CD4-positive, alpha-beta T cell treated with Interleukin-15 for 1 hour (primary cell): ENCODE measurements at regions not wholly inside any gene's neighbourhood (a gene's known extent, or its start where the extent isn't known, plus 50 kb on each side); places are given as distances from the start of the nearest gene placed in this dataset.

Experiments
- DNase-seq: peaks from one replicate; pipeline ENCODE4 v3.0.0-alpha.2; 2020

DNA sequence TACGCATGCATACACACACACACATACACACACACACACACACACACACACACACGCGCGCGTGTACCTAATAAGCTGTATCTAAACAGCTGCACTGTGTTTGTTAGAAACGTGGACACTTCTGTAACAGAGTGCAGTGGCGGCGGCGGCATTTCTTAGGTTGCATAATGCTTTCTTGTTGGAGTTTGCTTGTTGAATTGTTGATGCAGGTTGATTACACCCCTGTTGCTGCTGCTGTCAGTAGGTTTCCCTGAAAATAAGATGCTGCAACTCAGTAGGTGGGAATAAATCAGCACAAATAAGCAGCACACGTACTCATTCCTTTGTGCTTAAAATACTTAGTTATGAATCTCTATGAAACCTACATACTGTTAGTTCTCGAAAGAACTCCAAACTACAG, 479.2 kb downstream of the LIG4 start:
- no peak for DNase-seq

- no peak for DNase-seq
Observed at GRCh38 chr13:107734891-107735625, 480.3 kb downstream of the LIG4 start.

- DNase-seq, result no peak
Observed at GRCh38 chr13:107733276-107733675, 482.1 kb downstream of the LIG4 start.

GRCh38 chr13:107730813-107731212, 484.5 kb downstream of the LIG4 start:
- no peak for DNase-seq

- no peak for DNase-seq
Observed at GRCh38 chr13:107721125-107721869, 494.0 kb downstream of the LIG4 start.

- no peak for DNase-seq
Observed at GRCh38 chr13:107716741-107717140, 498.6 kb downstream of the LIG4 start.

DNA sequence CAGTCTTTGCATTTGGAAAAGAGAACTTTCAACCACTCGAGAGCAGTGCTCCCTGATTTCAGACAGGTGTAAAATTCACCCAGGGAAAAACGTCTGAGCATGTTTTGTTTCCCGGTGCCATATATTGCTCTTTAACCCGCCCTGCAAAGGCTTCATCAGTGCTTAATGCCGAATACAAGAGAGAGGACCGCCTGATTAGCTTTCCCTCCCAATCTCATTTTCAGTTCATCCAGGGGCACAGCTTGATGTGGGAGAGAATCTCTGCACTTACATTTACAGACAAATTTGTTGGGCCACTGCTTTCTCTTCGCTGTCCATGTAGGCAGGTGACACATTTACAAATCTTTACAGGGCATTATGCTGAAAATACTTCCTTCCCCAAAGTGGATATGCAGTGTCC, 499.1 kb downstream of the LIG4 start:
- no peak for DNase-seq

DNA sequence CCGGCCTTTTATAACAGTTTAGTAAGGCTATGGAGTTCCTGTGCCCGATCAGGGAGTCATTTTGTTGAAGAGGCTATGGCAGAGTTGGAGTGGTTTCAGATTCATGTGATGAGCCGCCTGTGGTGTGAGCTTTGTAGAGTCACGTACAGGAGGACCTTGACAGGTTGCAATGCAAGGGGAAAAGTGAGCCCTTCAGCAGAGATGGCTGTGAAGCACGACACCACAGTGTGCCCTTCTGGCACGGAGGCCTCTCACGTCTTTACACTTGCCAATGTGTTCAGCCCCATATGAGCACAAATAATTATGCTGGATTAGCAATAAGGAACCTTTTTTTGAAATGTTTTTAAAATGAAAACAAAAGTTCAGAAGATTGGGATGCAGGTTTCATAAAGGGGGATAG, 499.8 kb downstream of the LIG4 start:
- DNase-seq, result no peak

- DNase-seq, result no peak
Observed at GRCh38 chr13:107713314-107713713, 502.0 kb downstream of the LIG4 start.

DNA sequence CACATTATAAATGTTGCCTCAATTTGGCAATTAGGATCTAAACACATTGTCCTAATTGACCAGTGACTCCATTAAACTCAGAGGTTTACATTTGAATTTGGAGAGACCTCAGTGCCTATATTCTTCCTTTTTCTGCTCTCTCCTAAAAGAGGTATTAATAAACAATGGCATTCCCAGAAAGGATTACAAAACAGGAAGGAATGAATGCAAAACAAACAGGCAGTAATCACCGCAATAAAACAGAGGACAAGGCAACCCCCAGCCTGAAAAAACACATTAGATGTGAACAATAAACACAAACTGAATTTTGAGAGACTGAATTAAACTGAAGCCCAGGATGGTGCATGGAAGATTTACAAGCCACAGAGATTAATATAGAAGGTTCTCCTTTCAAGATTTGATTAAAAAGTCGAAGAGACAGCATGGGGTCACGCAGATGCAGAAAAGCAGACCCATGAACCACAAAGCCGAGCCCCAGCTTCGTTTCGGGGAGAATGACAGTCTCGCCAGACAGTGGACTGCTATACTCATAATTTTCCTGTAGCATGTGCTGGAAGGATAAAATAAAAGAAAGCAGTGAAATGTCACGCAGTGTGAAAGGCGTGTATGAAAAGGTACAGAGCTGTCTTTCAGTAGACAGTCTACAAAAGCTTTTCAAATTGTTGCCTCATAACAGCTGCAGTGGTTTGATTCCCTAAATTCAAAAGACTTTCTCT, 503.0 kb downstream of the LIG4 start:
- DNase-seq, result no peak

GRCh38 chr13:107690181-107690580, 525.2 kb downstream of the LIG4 start:
- DNase-seq, result no peak

DNA sequence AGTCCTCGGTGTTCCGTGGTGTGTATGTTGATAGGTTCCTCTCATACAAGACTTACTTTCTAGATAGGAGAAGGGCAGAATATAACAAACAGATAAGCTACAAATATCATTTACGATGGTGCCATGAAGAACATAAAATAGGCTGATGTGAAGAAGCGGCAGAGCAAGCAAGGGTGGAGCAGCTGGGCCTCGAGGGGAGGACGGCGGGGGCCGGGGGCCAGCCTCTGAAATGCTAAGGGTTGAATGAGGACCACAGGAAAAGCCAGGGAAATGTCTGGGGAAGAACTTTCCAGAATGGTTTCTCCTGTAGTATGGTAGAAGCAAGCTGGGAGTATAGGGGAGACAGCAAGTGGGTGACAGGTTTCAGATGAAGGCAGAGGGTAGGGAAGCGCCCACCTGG, 529.5 kb downstream of the LIG4 start:
- no peak for DNase-seq

GRCh38 chr13:107681600-107681999, 533.7 kb downstream of the LIG4 start:
- no peak for DNase-seq

DNA sequence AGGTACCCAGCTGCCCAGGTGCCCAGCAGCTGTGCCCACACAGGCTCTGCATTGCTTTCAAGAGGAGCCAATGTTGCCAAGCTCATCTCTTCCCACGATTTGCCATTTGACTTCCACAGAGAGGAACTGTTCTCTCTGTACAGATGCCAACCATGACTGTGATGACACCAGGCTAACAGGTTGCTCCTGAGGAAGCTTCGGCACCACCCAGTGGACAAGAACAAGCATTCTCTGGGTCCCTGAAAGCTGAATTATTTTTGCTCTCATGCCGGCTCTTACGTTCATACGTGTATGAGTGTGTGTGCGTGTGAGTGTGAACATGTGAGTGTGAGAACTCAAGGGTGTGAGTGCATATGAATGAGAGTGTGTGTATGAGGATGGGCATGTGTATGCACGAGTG, 535.2 kb downstream of the LIG4 start:
- DNase-seq, result no peak

- DNase-seq, result no peak
Observed at GRCh38 chr13:107678075-107678689, 537.2 kb downstream of the LIG4 start.

DNA sequence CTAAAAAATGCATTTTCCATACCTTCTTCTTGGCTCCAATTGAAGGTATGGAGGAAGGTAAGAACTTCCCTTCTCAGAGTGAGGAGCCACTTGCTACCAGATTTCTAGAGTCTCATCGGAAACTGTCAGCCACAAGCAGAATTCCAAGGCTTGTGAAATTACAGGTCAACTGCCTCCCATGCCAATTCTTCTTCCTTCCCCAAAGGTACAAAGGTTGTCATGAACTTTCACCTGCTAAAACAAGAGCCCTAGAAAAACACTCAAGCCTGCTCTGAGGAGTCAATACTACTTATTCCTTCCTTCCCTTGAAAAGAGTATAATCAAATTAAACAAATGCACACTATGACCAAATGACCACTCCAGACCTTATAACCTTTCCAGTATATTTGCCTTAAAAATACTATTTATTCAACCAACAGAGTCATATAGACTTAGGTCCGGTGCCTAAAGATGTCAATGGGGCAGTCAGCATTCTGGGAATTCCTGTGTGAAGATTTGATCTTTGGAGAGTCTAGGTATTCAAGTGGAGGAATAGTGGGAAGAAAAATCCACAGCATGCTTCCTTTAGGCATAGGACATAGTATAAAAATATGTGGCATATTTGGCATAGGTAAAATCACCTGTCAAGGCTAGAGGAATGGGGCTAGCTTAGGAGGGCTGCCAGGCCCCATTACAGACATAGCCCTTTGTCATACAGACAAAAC, 539.3 kb downstream of the LIG4 start:
- no peak for DNase-seq

- no peak for DNase-seq
Observed at GRCh38 chr13:107669391-107669993, 545.8 kb downstream of the LIG4 start.

DNA sequence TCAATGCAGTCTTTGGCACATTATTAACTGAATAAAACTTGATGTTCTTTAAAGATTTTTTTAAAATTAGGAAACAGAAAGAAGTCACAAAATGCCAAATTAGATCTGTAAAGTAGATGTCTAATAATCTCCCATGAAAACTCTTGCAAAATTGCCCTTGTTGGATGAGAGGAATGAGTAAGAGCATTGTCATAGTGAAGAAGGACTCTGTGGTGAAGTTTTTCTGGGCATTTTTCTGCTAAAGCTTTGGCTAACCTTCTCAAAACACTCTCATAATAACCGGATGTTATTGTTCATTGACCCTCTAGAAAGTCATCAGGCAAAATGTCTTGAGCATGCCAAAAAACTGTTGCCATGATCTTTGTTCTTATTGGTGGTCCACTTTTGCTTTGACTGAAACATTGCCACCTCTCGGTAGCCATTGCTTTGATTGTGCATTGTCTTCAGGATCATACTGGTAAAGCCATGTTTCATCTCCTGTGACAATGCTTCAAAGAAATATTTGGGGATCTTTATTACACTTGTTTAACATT, 549.3 kb downstream of the LIG4 start:
- no peak for DNase-seq

- no peak for DNase-seq
Observed at GRCh38 chr13:107650081-107650701, 565.1 kb downstream of the LIG4 start.

GRCh38 chr13:107649079-107649478, 566.3 kb downstream of the LIG4 start:
- DNase-seq, result no peak

- no peak for DNase-seq
Observed at GRCh38 chr13:107644136-107644535, 571.2 kb downstream of the LIG4 start.

DNA sequence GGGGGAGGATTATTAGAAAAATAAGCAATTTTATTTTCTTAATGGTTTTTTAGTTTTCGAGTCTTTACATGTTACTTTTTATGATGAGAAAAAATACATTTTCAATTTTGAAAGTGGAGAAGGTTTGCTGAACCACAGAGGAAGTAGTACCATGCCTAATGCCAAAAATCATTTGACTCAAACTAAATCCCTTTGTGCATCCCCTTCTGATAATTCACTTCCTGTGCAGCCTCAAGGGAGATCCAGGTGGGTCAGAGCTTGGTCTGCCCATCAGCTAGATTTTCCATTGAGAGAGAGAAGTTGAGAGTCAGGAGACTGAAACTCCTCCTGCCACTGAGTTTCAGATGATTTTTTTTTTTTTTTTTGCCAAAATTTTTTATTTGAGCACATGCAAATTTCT, 571.7 kb downstream of the LIG4 start:
- no peak for DNase-seq
